ENCODE measurements at regions not wholly inside any gene's neighbourhood (a gene's known extent, or its start where the extent isn't known, plus 50 kb on each side); places are given as distances from the start of the nearest gene placed in this dataset.
"Not testable (repeated sequence)": the region's sequence is repeated elsewhere in the genome, so short reads cannot be mapped to it uniquely, and the experiment has no call there.

- DNase-seq: no peak
These were observed 521.4 kb upstream of the SEMA3D start for GRCh38 chr7:85708221-85708620.

DNA sequence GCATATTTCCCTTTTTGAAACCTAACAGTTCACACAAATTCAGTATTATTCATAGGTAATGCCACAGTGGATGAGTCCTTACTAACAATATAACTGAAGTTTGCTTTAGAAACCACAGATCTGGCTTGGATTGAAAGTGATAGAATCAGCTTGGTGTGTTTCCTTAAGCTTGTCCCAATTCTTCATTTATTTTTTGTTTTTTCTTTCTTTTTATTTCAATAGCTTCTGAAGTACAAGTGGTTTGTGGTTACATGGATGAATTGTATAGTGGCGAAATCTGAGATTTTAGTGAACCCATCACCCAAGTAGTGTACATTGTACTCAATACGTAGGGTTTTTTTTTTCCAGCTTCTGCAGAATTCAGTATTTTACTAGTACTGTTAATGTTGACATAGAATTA is 518.2 kb upstream of the SEMA3D start:
- no peak for DNase-seq

DNA sequence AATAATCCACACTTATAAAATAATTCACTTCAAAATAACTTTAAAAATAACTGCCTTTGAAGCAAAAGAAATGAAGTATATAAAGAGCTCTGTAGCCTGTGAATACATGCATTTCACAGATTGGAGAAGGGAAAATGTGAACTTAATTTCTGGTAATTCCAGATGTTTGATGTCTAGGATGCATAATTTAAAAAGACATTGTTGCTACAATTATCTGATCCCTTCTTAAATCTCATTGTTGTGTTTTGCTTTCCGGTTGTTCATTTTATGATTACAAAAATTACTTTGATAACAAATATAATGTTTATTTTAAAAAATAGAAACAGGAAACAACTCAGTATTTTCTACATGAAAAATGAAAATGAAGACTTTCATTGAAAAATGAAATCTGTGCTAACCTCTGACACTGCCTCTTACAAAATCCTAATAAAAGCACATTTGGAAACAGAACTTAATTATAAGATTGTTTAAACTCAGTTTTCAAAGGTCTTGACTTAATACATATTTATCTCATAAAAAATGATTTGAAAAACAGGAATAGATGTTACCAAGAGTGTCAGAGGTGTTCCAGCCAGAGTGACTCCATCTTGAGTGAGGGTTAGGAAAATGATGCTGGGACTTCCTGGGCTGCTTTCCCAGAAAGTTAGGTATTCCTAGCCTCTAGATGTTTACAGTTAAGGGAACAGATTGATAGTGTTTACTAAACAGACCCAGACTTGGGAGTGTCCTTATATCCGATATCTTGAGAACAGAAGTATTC is 516.6 kb upstream of the SEMA3D start:
- DNase-seq: no peak

- DNase-seq: no peak
These were observed 515.5 kb upstream of the SEMA3D start for GRCh38 chr7:85702348-85702747.

GRCh38 chr7:85699482-85699881 is 512.6 kb upstream of the SEMA3D start:
- DNase-seq: no peak

DNA sequence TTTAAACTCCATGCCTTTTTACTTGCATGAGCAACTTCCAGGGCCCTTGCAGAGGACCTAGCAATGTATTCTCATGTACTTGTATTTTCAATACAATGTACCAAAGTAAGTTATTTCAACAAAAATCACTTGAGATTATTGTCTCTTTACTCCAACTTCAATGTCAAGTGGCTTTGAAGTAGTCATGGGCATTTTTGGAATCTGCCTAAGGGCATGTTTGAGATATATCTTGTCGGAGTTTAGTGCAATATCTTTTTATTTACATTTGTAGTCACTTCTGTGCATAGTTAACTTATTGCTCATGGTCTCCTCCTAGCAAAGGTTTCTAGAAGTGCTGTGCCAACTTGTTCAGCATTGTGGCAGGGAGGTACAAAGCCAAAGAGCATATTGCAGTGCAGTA is 508.7 kb upstream of the SEMA3D start:
- no peak for DNase-seq

DNA sequence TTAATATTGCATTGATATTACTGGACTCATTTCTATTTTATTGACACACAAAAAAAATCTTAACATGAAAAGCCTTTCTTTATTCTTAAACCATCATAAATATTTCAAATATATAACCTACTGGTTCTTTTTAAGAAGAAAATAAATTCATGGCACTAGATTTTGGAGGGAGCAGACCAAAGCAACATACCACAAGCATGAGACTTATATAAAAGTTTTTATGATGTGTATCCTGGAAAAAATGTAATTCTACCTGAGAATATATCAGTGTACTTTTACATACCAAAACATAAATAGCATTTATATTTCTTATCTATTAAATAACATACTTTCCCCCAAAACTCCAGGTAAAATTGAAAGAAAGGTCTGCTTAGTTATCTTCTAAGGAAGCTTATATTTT is 508.2 kb upstream of the SEMA3D start:
- DNase-seq: no peak

DNA sequence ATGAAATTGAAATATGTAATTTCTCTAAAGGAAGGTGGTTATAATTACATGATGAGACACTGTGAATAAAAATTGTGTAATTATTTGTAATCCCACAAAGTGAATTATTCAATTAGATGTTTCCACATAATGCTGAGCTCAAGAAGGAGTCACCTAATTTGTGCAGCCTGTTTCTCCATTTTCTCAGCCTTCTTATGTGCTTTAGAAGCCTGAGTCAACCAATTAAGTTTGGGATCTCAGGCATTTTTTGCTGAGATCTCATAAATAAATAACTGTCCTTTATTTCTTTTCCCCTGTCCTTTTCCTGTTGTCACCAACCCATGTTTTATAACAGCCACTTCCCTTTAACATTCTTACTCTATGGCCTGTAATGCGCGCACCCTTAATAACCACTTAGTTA is 506.5 kb upstream of the SEMA3D start:
- DNase-seq: no peak

- no peak for DNase-seq
These were observed 501.9 kb upstream of the SEMA3D start for GRCh38 chr7:85688712-85689111.

DNA sequence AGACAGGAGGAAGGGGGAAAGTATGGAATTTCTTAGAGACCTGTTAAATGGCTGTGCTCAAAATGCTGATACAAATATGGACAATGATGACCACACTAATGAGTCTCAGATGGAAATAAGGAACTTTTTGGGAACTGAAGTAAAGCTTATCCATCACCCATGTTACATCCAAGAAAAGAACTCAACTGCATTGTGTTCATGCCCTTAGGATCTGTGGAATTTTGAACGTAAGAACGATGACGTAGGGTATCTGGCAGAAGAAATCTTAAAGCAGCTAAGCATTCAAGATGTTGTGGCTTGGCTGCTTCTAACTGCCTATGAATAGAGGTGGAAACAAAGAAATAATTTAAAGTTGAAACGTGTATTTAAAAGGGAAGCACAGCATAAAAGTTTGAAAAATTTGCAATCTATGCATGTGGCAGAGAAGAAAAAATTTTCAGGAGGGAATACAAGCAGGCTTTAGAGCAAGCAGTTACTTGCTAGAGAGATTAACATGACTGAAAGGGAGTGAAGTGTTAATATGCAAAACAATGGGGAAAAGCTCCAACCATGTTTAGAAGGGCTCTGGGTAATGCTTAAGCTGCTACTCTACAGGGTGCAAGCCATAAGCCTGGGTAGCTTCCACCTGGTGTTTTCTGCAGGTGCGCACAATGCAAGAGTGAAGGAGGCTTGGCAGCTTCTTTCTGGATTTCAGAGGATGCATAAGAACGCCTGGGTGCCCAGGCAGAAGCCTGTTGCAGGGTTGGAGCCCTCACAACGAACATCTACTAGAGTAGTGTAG is 499.7 kb upstream of the SEMA3D start:
- DNase-seq: no peak

DNA sequence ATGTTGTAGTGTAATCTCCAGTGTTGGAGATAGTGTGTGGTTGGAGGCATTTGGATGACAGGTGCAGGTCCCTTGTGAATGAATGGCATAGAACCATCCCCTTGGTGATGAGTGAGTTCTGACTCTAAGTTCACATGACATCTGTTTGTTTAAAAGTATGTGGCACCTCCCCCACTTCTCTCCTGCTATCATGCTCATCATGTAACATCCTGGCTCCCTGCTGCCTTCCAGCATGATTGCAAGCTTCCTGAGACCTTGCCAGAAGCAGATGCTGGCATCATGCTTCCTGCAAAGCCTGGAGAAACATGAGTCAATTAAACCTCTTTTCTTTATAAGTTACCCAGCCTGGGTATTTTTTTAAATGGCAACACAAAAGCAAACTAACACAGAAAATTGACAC is 499.0 kb upstream of the SEMA3D start:
- no peak for DNase-seq

- DNase-seq: no peak
These were observed 496.2 kb upstream of the SEMA3D start for GRCh38 chr7:85682833-85683620.

DNA sequence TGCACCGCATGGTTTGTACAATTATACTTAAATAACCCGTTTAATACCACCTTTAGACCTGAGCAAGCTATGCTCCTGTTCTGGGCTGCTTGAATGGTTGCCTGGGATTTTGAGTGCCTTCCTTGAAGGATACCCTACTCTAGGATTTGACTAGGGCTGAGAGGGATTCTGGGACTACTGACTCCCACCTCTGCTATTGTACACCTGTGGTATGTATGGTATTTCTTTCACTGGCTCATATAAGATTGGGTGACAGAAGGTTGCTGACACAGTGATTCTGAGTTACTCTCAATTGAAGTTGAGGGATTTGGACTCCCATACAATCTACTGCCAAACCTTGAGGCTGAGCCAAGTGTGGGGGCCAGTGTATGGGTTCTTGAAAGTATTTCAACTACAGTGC is 494.4 kb upstream of the SEMA3D start:
- DNase-seq: no peak

DNA sequence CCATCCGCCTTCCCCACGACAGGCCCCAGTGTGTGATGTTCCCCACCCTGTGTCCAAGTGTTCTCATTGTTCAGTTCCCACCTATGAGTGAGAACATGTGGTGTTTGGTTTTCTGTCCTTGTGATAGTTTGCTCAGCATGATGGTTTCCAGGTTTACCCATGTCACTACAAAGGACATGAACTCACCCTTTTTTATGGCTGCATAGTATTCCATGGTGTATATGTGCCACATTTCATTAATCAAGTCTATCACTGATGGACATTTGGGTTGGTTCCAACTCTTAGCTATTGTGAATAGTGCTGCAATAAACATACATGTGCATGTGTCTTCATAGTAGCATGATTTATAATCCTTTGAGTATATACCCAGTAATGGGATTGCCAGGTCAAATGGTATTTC is 488.2 kb upstream of the SEMA3D start:
- not testable (repeated sequence) for DNase-seq

- DNase-seq: no peak
These were observed 487.0 kb upstream of the SEMA3D start for GRCh38 chr7:85673876-85674275.

- DNase-seq: no peak
These were observed 482.4 kb upstream of the SEMA3D start for GRCh38 chr7:85669225-85669624.

GRCh38 chr7:85664341-85664740 is 477.5 kb upstream of the SEMA3D start:
- no peak for DNase-seq

DNA sequence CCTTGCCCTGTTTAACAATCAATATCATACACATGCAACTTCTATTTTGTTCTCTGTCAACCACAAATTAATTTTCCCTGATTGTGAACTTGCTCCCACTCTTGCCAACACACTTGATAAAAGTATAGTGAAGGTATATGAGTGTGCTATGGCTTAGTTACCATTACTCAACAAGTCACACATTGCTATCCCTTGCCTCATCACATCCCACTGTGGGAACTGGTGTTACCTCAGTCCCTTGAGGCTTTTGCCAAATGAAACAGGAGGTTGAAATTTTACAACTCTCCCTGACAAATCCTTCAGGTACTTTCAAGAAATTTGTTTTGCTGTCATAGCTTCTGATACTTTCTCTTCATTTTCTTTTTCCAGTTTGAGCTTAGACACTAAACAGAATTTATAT is 472.5 kb upstream of the SEMA3D start:
- DNase-seq: no peak

GRCh38 chr7:85655252-85655651 is 468.4 kb upstream of the SEMA3D start:
- no peak for DNase-seq

DNA sequence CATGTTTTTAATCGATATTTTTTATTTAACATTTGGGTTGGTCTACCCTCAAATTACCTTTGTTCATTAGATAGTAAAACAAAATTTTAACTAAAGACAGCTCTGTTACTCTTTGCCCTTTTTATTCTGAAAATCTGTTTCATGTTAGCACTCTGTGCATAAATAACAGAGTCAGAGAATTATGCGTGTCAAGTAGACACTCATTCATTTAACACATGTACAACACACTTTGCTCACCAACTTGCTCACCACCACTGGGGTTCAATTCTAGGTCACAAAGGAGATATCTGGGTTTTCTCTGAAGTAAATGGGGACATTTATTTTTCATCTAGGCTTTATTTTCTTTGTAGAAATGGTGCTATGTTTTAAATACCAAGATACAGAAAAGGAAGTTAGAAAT is 457.4 kb upstream of the SEMA3D start:
- no peak for DNase-seq

GRCh38 chr7:85641331-85641730 is 454.5 kb upstream of the SEMA3D start:
- no peak for DNase-seq

DNA sequence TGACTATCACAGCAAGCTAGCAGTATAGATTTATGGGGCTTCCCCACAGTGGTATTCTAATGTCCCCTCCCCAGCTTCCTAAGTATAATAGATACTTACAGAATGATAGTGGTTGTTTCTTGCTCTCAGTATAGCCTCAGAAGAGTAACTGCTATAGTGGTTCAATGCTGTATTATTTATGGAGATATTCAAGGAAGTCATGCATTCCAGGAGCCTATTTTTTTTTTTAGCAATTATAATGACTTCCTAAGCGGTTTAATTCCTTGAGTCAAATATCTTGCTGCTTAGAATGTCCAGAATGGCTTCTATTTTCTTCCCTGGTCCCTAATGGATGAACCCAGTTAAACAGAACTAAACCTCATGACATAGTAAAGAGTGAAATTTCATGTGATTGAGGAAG is 451.5 kb upstream of the SEMA3D start:
- DNase-seq: no peak

DNA sequence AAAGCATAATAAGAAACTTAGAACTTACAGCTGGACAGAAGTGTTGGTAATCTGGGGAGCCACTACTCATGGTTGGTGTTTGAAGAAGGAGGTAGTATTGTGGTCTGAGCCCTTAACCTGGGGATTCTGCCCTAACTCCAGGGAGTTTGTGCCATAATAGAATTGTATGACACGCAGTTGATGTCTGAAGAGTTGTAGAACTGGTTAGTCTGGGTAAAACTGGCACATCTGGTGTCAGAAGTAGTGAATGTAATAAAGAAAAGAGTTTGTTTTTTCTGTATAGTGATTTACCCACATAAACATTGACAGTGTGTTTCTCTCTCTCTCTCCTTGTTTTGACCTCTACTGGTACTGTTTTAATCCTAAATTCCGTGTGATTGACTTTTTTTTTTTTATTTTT is 448.1 kb upstream of the SEMA3D start:
- no peak for DNase-seq

Measured in hematopoietic multipotent progenitor cell treated with erythropoietin and hydrocortisone succinate and interleukin-3 and kit ligand, for 8 days (in vitro differentiated cells).